ENCODE measurements at regions not wholly inside any gene's neighbourhood (a gene's known extent, or its start where the extent isn't known, plus 50 kb on each side); places are given as distances from the start of the nearest gene placed in this dataset.

DNA sequence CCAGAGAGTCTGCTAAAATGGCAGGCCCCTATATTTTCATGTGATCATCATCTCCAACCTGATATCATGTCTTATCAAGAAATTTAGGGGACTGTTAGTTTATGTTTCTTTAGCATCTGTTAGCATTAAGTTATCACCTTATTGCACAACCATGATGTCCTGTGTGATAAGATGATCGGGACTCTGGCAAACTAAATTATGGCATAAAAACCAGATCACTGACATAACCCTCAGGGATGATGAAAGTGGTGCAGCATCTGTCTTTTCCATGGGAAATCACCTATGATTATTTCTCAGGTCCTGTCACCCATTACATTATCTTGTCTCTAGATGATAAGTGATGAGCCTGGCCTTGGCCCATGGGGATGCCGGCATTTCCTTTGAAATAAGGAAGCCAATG lies 458.6 kb upstream of the DCC start:
- WGBS (ENCODE audit: insufficient coverage, insufficient replicate concordance, low lambda C conversion rate, missing lambda C conversion rate), result 48% methylated on average over 2 of the region's 2 CpGs
- Histone ChIP-seq H4K20me1 (ENCODE audit: control insufficient read depth, insufficient read depth) (no peaks in the 10 kb centered on the region), H3K27ac (ENCODE audit: control insufficient read depth, insufficient read depth) (no peak overlapping the region), H3K27me3 (replicated peaks in 1 of 2; ENCODE audit: control insufficient read depth in 2 of 2, insufficient read depth in 2 of 2, low read length in 1 of 2) (no peaks in the 10 kb centered on the region), H3K79me2 (ENCODE audit: control insufficient read depth, insufficient read depth, low read length) (no peaks in the 10 kb centered on the region), H3K9ac (ENCODE audit: control insufficient read depth, insufficient read depth, low read length) (no peak overlapping the region), H3K4me2 (ENCODE audit: control insufficient read depth, insufficient read depth) (no peak overlapping the region), H3K9me3 (replicated peaks; ENCODE audit: control insufficient read depth, insufficient read depth, low read length) (no peaks in the 10 kb centered on the region), H3K4me1 (ENCODE audit: control insufficient read depth, insufficient read depth, low read length) (no peaks in the 10 kb centered on the region), H2AFZ (ENCODE audit: control insufficient read depth, low read depth, low read length) (no peak overlapping the region), H3K4me3 (no peak overlapping the region), H3K36me3 (ENCODE audit: control insufficient read depth in 2 of 2, insufficient read depth in 2 of 2, low read length in 1 of 2) (no peaks in the 10 kb centered on the region)
- ATAC-seq, result no peak
- in situ Hi-C loops (cut with MboI) (no loop called here), intact Hi-C loops (cut with micrococcal nuclease; ENCODE audit: unreplicated experiment) (no loop called here)
- BruUV-seq (replicated peaks), result no TSS peak
- SMC1A ChIA-PET (ENCODE audit: uncharacterized antibody, unreplicated experiment), result interaction anchor here (0.7 kb wide), 1 partner anchor 11 kb away, joined by 3 read pairs; no protein-coding TSS in a partner anchor
- no peak for DNase-seq (ENCODE audit: low read depth, low spot score)
- POLR2A ChIA-PET, result no interaction called here
- CTCF ChIA-PET, result no interaction called here
- FAIRE-seq, result no peak
- TF ChIP-seq FOXK2 (IDR thresholded peaks at IDR 0.05) (no peak), EGR1 (IDR thresholded peaks at IDR 0.05; ENCODE audit: borderline replicate concordance in 1 of 2, low read depth in 2 of 2, low read length in 2 of 2) (no peak), CHD1 (IDR thresholded peaks at IDR 0.05; ENCODE audit: low read depth, low read length) (no peak), BACH1 (IDR thresholded peaks at IDR 0.05; ENCODE audit: borderline replicate concordance) (no peak), MEF2A (IDR thresholded peaks at IDR 0.05; ENCODE audit: insufficient read depth, low read depth, low read length) (no peak), NBN (IDR thresholded peaks at IDR 0.05) (no peak), ESRRA (IDR thresholded peaks at IDR 0.05; ENCODE audit: low read length) (no peak), TCF7 (IDR thresholded peaks at IDR 0.05; ENCODE audit: borderline replicate concordance) (no peak), STAT1 (conservative IDR thresholded peaks at IDR 0.05) (no peak), SMARCA5 (IDR thresholded peaks at IDR 0.05) (no peak), TCF12 (IDR thresholded peaks at IDR 0.05; ENCODE audit: low read depth, low read length) (no peak), DPF2 (IDR thresholded peaks at IDR 0.05) (no peak), SPI1 (IDR thresholded peaks at IDR 0.05; ENCODE audit: borderline replicate concordance, insufficient read depth, low read depth, low read length) (no peak), SUZ12 (IDR thresholded peaks at IDR 0.05; ENCODE audit: unreplicated experiment) (no peak)
- TF ChIP-seq, protein P1, sequence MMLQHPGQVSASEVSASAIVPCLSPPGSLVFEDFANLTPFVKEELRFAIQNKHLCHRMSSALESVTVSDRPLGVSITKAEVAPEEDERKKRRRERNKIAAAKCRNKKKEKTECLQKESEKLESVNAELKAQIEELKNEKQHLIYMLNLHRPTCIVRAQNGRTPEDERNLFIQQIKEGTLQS (IDR thresholded peaks at IDR 0.05; ENCODE audit: borderline replicate concordance, extremely low read depth, low read depth, low read length), result no peak
- TF ChIP-seq, protein P2, sequence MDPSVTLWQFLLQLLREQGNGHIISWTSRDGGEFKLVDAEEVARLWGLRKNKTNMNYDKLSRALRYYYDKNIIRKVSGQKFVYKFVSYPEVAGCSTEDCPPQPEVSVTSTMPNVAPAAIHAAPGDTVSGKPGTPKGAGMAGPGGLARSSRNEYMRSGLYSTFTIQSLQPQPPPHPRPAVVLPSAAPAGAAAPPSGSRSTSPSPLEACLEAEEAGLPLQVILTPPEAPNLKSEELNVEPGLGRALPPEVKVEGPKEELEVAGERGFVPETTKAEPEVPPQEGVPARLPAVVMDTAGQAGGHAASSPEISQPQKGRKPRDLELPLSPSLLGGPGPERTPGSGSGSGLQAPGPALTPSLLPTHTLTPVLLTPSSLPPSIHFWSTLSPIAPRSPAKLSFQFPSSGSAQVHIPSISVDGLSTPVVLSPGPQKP (IDR thresholded peaks at IDR 0.05; ENCODE audit: low read depth, low read length), result no peak
- TF ChIP-seq, protein P3, sequence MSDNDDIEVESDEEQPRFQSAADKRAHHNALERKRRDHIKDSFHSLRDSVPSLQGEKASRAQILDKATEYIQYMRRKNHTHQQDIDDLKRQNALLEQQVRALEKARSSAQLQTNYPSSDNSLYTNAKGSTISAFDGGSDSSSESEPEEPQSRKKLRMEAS (IDR thresholded peaks at IDR 0.05; ENCODE audit: low read depth, low read length), result no peak
- TF ChIP-seq, protein P4, sequence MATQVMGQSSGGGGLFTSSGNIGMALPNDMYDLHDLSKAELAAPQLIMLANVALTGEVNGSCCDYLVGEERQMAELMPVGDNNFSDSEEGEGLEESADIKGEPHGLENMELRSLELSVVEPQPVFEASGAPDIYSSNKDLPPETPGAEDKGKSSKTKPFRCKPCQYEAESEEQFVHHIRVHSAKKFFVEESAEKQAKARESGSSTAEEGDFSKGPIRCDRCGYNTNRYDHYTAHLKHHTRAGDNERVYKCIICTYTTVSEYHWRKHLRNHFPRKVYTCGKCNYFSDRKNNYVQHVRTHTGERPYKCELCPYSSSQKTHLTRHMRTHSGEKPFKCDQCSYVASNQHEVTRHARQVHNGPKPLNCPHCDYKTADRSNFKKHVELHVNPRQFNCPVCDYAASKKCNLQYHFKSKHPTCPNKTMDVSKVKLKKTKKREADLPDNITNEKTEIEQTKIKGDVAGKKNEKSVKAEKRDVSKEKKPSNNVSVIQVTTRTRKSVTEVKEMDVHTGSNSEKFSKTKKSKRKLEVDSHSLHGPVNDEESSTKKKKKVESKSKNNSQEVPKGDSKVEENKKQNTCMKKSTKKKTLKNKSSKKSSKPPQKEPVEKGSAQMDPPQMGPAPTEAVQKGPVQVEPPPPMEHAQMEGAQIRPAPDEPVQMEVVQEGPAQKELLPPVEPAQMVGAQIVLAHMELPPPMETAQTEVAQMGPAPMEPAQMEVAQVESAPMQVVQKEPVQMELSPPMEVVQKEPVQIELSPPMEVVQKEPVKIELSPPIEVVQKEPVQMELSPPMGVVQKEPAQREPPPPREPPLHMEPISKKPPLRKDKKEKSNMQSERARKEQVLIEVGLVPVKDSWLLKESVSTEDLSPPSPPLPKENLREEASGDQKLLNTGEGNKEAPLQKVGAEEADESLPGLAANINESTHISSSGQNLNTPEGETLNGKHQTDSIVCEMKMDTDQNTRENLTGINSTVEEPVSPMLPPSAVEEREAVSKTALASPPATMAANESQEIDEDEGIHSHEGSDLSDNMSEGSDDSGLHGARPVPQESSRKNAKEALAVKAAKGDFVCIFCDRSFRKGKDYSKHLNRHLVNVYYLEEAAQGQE (IDR thresholded peaks at IDR 0.05; ENCODE audit: low read depth, low read length), result no peak
- TF ChIP-seq, protein P5, sequence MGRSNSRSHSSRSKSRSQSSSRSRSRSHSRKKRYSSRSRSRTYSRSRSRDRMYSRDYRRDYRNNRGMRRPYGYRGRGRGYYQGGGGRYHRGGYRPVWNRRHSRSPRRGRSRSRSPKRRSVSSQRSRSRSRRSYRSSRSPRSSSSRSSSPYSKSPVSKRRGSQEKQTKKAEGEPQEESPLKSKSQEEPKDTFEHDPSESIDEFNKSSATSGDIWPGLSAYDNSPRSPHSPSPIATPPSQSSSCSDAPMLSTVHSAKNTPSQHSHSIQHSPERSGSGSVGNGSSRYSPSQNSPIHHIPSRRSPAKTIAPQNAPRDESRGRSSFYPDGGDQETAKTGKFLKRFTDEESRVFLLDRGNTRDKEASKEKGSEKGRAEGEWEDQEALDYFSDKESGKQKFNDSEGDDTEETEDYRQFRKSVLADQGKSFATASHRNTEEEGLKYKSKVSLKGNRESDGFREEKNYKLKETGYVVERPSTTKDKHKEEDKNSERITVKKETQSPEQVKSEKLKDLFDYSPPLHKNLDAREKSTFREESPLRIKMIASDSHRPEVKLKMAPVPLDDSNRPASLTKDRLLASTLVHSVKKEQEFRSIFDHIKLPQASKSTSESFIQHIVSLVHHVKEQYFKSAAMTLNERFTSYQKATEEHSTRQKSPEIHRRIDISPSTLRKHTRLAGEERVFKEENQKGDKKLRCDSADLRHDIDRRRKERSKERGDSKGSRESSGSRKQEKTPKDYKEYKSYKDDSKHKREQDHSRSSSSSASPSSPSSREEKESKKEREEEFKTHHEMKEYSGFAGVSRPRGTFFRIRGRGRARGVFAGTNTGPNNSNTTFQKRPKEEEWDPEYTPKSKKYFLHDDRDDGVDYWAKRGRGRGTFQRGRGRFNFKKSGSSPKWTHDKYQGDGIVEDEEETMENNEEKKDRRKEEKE (IDR thresholded peaks at IDR 0.05), result no peak
- RAD21 ChIA-PET (ENCODE audit: unreplicated experiment), result no interaction called here

Measured in GM12878 (cell line).